Uterus (tissue), 3 donors: ENCODE measurements at regions not wholly inside any gene's neighbourhood (a gene's known extent, or its start where the extent isn't known, plus 50 kb on each side); places are given as distances from the start of the nearest gene placed in this dataset.

Experiments
- DNase-seq, 2 donors: peaks; one replicate each; pipeline ENCODE4 v3.0.0-alpha.2; 2019 to 2020
- H3K27ac ChIP-seq, 2 donors: fragments of 200-600 bp; sonication (generic); 1 replicate in 1 of 2; 2 replicates in 1 of 2; pipeline ENCODE4 v1.5.1; 2016 to 2018
- H3K27me3 ChIP-seq, 2 donors: fragments of 200-600 bp; sonication (generic); one replicate each; pipeline ENCODE4 v1.5.1; 2018 to 2019; ENCODE audit warnings: control low read depth in 1 of 2
- H3K36me3 ChIP-seq, 2 donors: fragments of 200-600 bp; sonication (generic); one replicate each; pipeline ENCODE4 v1.5.1; 2019; ENCODE audit warnings: control low read depth in 1 of 2
- H3K4me1 ChIP-seq, 2 donors: fragments of 200-600 bp; sonication (generic); one replicate each; pipeline ENCODE4 v1.5.1; 2018 to 2019; ENCODE audit warnings: control low read depth in 1 of 2
- H3K4me3 ChIP-seq, 2 donors: fragments of 200-600 bp; sonication (generic); 1 replicate in 1 of 2; 2 replicates in 1 of 2; pipeline ENCODE4 v1.5.1; 2018 to 2019; ENCODE audit warnings: mild to moderate bottlenecking in 1 of 2
- H3K9me3 ChIP-seq, 2 donors: fragments of 200-600 bp; sonication (generic); one replicate each; pipeline ENCODE4 v1.5.1; 2019; ENCODE audit warnings: control low read depth in 1 of 2
- CTCF ChIP-seq, 4 experiments: fragments of 200-600 bp in 2 of 4; fragments of 450-650 bp in 2 of 4; sonication (generic) in 2 of 4; IDR thresholded peaks; one replicate each; pipeline ENCODE4 v1.5.1; 2016 to 2019; ENCODE audit warnings: antibody characterized with exemption in 4 of 4, mild to moderate bottlenecking in 2 of 4, moderate library complexity in 1 of 4
- POLR2A ChIP-seq, 2 donors: fragments of 450-650 bp; IDR thresholded peaks; one replicate each; pipeline ENCODE4 v1.6.1; 2016; ENCODE audit warnings: antibody characterized with exemption in 2 of 2, mild to moderate bottlenecking in 1 of 2, moderate library complexity in 1 of 2
- intact Hi-C: fragments of 100-400 bp; cut with DNase I; formaldehyde crosslinking; loops from one replicate; pipeline ENCODE4 v1.15.1; 2023; ENCODE audit warnings: low total_unique reads
- donor health status: DM: yes; HTN: yes; CAD: no.

GRCh38 chr5:168131519-168131918 lies 159.9 kb upstream of the WWC1 start:
- intact Hi-C loops, result no loop called here
- DNase-seq, result no peak
- TF ChIP-seq CTCF (IDR thresholded peaks at IDR 0.05) (no peak), POLR2A (IDR thresholded peaks at IDR 0.05) (no peak)
- no peaks in the 10 kb centered on the region for H3K4me1 ChIP-seq
- no peaks in the 10 kb centered on the region for H3K9me3 ChIP-seq
- H3K36me3 ChIP-seq, result no peaks in the 10 kb centered on the region
- H3K27me3 ChIP-seq, result no peaks in the 10 kb centered on the region
- no peak overlapping the region for H3K4me3 ChIP-seq
- H3K27ac ChIP-seq, result no peak overlapping the region

- intact Hi-C loops, result no loop called here
- no peaks in the 10 kb centered on the region for H3K9me3 ChIP-seq
- no peaks in the 10 kb centered on the region for H3K36me3 ChIP-seq
- TF ChIP-seq POLR2A (IDR thresholded peaks at IDR 0.05) (no peak), CTCF (IDR thresholded peaks at IDR 0.05) (no peak)
- H3K4me1 ChIP-seq, result no peaks in the 10 kb centered on the region
- H3K27me3 ChIP-seq, result no peaks in the 10 kb centered on the region
- H3K27ac ChIP-seq, result no peak overlapping the region
- no peak overlapping the region for H3K4me3 ChIP-seq
- no peak for DNase-seq
Measured at GRCh38 chr5:168132241-168132641, 159.2 kb upstream of the WWC1 start.

GRCh38 chr5:168135897-168136296 lies 155.5 kb upstream of the WWC1 start:
- no peaks in the 10 kb centered on the region for H3K27me3 ChIP-seq
- no peaks in the 10 kb centered on the region for H3K36me3 ChIP-seq
- H3K9me3 ChIP-seq, result no peaks in the 10 kb centered on the region
- H3K4me3 ChIP-seq, result no peak overlapping the region
- no peak overlapping the region for H3K27ac ChIP-seq
- H3K4me1 ChIP-seq, result no peaks in the 10 kb centered on the region
- no peak for TF ChIP-seq CTCF (IDR thresholded peaks at IDR 0.05)
- TF ChIP-seq POLR2A (IDR thresholded peaks at IDR 0.05), result no peak
- no peak for DNase-seq
- intact Hi-C loops, result no loop called here

GRCh38 chr5:168136340-168136739 lies 155.1 kb upstream of the WWC1 start:
- Histone ChIP-seq H3K36me3 (no peaks in the 10 kb centered on the region), H3K9me3 (no peaks in the 10 kb centered on the region), H3K27me3 (no peaks in the 10 kb centered on the region), H3K4me3 (no peak overlapping the region), H3K27ac (no peak overlapping the region), H3K4me1 (no peaks in the 10 kb centered on the region)
- intact Hi-C loops, result no loop called here
- DNase-seq, result no peak
- TF ChIP-seq CTCF (IDR thresholded peaks at IDR 0.05), result no peak
- TF ChIP-seq POLR2A (IDR thresholded peaks at IDR 0.05), result no peak

- H3K27me3 ChIP-seq, result no peaks in the 10 kb centered on the region
- H3K36me3 ChIP-seq, result no peaks in the 10 kb centered on the region
- H3K27ac ChIP-seq, result no peak overlapping the region
- TF ChIP-seq CTCF (IDR thresholded peaks at IDR 0.05) (no peak), POLR2A (IDR thresholded peaks at IDR 0.05) (no peak)
- H3K4me1 ChIP-seq, result no peaks in the 10 kb centered on the region
- intact Hi-C loops, result no loop called here
- DNase-seq, result no peak
- H3K9me3 ChIP-seq, result no peaks in the 10 kb centered on the region
- H3K4me3 ChIP-seq, result no peak overlapping the region
Measured at GRCh38 chr5:168137265-168137664, 154.2 kb upstream of the WWC1 start.
